ENCODE measurements at regions not wholly inside any gene's neighbourhood (a gene's known extent, or its start where the extent isn't known, plus 50 kb on each side); places are given as distances from the start of the nearest gene placed in this dataset.

GRCh38 chrX:8927066-8927635 is 106.8 kb downstream of the FAM9B start:
- TF ChIP-seq CTCF (IDR thresholded peaks at IDR 0.05; ENCODE audit: insufficient read depth, low read length, poor library complexity, severe bottlenecking): no peak
- TF ChIP-seq EZH2phosphoT487 (conservative IDR thresholded peaks at IDR 0.05; ENCODE audit: low read length): no peak
